ENCODE measurements at regions not wholly inside any gene's neighbourhood (a gene's known extent, or its start where the extent isn't known, plus 50 kb on each side); places are given as distances from the start of the nearest gene placed in this dataset.

- no peak for TF ChIP-seq CTCF (IDR thresholded peaks at IDR 0.05)
- DNase-seq: no peak
- H3K9me3 Mint-ChIP-seq: no peaks in the 10 kb centered on the region
- no peak overlapping the region for H3K27ac Mint-ChIP-seq
- H3K4me1 Mint-ChIP-seq: peaks cover 25% of the 10 kb centered on the region
- H3K4me3 Mint-ChIP-seq: no peak overlapping the region
- no peak for ATAC-seq (ENCODE audit: low read depth)
- CTCF ChIA-PET: interaction anchor here (1.2 to 3.8 kb wide), 3 partner anchors 10 to 220 kb away, joined by 3 to 53 read pairs (median 41); no protein-coding TSS in a partner anchor
- H3K27me3 Mint-ChIP-seq: peaks cover 20% of the 10 kb centered on the region
- peaks cover 2% of the 10 kb centered on the region for H3K36me3 Mint-ChIP-seq (ENCODE audit: low read depth)
- POLR2A ChIA-PET: interaction anchor here (4.4 kb wide), 1 partner anchor 48 kb away, joined by 46 read pairs; no protein-coding TSS in a partner anchor
- intact Hi-C loops (cut with micrococcal nuclease): loop anchor here (10.0 kb wide), 2 partner anchors 521 to 581 kb away; partner anchors contain the start of gene FAN1
Observed at GRCh38 chr15:31485911-31486461, 159.4 kb downstream of the KLF13 start.

DNA sequence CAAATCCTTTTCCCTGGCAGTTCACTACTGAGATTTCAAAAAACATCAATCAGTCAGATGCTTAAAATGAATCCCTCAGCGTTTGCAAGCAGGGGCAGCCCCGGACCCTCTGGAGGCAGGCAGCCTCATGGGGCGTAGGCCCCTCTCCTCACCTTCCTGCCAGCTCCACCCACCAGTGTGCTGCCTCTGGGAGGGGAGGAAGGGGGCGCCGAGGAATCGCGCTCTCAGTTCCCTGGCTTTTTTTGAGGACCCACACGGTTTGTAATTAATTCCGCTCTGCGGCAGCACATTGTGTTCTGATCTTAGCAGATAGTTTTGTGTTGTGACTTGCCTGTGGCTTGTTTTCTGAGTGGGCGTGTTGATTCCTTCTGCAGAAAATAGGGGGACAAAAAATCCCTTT lies 159.9 kb downstream of the KLF13 start:
- intact Hi-C loops (cut with micrococcal nuclease): loop anchor here (10.0 kb wide), 2 partner anchors 522 to 582 kb away; partner anchors contain the start of gene FAN1
- peaks cover 3% of the 10 kb centered on the region for H3K36me3 Mint-ChIP-seq (ENCODE audit: low read depth)
- H3K4me3 Mint-ChIP-seq: no peak overlapping the region
- POLR2A ChIA-PET: interaction anchor here (1.3 to 4.4 kb wide), 5 partner anchors 10 to 258 kb away, joined by 4 to 46 read pairs (median 25); partner anchors contain the start of gene KLF13
- peaks cover 4% of the 10 kb centered on the region for H3K9me3 Mint-ChIP-seq
- CTCF ChIA-PET: interaction anchor here (1.1 to 5.5 kb wide), 5 partner anchors 10 to 221 kb away, joined by 3 to 226 read pairs (median 41); partner anchors contain the start of gene KLF13
- no peak for ATAC-seq (ENCODE audit: low read depth)
- peaks cover 25% of the 10 kb centered on the region for H3K4me1 Mint-ChIP-seq
- peaks cover 17% of the 10 kb centered on the region for H3K27me3 Mint-ChIP-seq
- no peak for TF ChIP-seq CTCF (IDR thresholded peaks at IDR 0.05)
- no peak for DNase-seq
- no peak overlapping the region for H3K27ac Mint-ChIP-seq

DNA sequence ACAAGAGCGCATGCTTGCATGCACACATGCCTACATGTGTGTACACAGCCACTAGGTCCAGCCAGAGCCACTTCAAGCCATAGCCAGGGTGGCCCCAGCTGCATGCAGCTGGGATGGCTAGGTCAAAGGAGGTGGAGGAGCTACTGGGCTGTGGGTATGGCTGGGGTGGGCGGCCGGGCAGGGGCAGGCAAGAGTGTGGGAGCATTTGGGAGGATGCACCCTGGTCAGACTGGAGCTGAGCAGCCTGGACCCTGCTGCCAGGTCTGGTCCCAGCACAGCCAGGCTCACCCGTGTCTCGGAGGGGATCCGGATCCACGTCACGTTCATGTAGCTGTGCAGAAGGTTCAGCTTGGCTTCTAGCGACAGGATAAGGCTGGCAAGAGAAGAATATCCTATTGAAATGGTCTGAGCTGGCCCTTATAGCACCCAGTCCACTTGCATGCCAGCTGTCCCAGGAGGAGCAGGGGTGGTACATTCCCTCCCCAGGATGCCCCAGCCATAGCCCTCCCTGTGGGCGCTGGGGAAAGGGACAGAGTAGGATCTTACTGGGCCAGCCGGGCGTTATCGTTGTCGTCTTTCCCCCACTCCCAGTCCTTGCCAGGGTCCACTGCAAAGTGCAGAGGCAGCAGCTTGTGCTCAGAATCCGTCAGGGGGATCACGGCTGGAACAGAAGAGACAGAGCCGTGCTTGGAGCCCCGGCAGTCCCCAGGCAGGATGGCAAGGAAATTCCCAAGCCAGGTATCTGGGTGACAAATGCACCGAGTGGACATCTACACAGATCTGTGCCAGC lies 160.5 kb downstream of the KLF13 start:
- intact Hi-C loops (cut with micrococcal nuclease): loop anchor here (10.0 kb wide), 2 partner anchors 522 to 582 kb away; partner anchors contain the start of gene FAN1
- ATAC-seq (ENCODE audit: low read depth) (no peak), DNase-seq (no peak)
- ChIA-PET CTCF (interaction anchor here (0.7 to 5.5 kb wide), 15 partner anchors 11 to 286 kb away, joined by 3 to 226 read pairs (median 14); partner anchors contain the start of gene KLF13), POLR2A (interaction anchor here (1.3 to 4.4 kb wide), 8 partner anchors 10 to 272 kb away, joined by 4 to 46 read pairs (median 18); partner anchors contain the start of gene KLF13)
- H3K4me3 Mint-ChIP-seq: no peak overlapping the region
- peaks cover 12% of the 10 kb centered on the region for H3K27me3 Mint-ChIP-seq
- peaks cover 5% of the 10 kb centered on the region for H3K36me3 Mint-ChIP-seq (ENCODE audit: low read depth)
- H3K27ac Mint-ChIP-seq: no peak overlapping the region
- TF ChIP-seq CTCF (IDR thresholded peaks at IDR 0.05): no peak
- peaks cover 7% of the 10 kb centered on the region for H3K9me3 Mint-ChIP-seq
- H3K4me1 Mint-ChIP-seq: peaks cover 25% of the 10 kb centered on the region

GRCh38 chr15:31487811-31488436 lies 161.3 kb downstream of the KLF13 start:
- TF ChIP-seq CTCF (IDR thresholded peaks at IDR 0.05): no peak
- DNase-seq (no peak), ATAC-seq (ENCODE audit: low read depth) (peak; percentile 15)
- ChIA-PET CTCF (interaction anchor here (0.7 to 5.5 kb wide), 38 partner anchors 10 to 844 kb away, joined by 3 to 226 read pairs (median 5); partner anchors contain the start of gene KLF13), POLR2A (interaction anchor here (0.6 to 4.4 kb wide), 14 partner anchors 11 to 273 kb away, joined by 3 to 46 read pairs (median 5); partner anchors contain the start of gene KLF13)
- H3K4me1 Mint-ChIP-seq: peaks cover 23% of the 10 kb centered on the region
- peaks cover 5% of the 10 kb centered on the region for H3K36me3 Mint-ChIP-seq (ENCODE audit: low read depth)
- intact Hi-C loops (cut with micrococcal nuclease): loop anchor here (1.0 to 10.0 kb wide), 12 partner anchors 45 to 583 kb away; partner anchors contain the start of genes FAN1 and KLF13
- H3K27ac Mint-ChIP-seq: no peak overlapping the region
- peaks cover 9% of the 10 kb centered on the region for H3K27me3 Mint-ChIP-seq
- no peak overlapping the region for H3K4me3 Mint-ChIP-seq
- peaks cover 7% of the 10 kb centered on the region for H3K9me3 Mint-ChIP-seq

All from activated B cell treated with CpG ODN at 0.5 μM for 24 hours (primary cell).